ENCODE measurements at regions not wholly inside any gene's neighbourhood (a gene's known extent, or its start where the extent isn't known, plus 50 kb on each side); places are given as distances from the start of the nearest gene placed in this dataset.
"Not testable (repeated sequence)": the region's sequence is repeated elsewhere in the genome, so short reads cannot be mapped to it uniquely, and the experiment has no call there.

DNA sequence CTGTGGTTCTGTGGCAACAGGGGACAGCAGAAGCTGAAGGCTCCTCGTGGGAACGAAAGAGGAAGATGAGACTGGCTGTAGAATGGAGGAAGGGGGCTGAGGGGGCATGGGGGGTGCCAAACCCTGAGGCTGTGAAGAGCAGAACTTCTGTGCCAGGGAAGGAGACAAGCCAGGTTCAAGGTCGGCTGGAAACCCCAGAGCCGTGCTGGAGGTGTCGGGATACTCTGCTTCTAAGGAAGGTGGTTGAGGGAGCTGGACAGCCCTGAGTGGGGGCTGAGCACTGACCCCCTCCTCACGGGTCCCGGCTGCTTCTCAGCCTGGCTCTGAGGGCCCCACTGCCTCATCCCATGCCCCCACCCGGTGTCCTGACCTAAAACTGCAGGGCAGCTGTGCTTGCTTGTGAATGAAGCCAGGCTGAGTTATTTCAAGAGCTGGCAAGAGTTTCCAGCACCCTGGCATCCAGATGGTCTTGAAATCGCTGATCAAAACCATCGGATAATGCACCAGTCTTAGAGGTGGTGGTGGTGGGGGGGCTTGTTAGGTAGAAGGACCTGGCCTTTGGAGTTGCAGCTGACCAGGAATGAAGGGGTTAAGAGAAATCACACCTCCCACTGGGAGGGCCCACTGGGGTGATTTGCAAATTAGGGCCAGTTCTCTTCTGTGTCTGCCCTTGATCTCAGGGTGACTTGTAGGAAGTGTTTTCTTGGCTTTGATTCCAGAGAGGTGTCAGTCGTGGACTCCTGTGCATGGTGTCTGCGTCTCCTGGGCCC, 218.9 kb upstream of the C1orf174 start:
- DNase-seq (ENCODE audit: low spot score), result no peak

DNA sequence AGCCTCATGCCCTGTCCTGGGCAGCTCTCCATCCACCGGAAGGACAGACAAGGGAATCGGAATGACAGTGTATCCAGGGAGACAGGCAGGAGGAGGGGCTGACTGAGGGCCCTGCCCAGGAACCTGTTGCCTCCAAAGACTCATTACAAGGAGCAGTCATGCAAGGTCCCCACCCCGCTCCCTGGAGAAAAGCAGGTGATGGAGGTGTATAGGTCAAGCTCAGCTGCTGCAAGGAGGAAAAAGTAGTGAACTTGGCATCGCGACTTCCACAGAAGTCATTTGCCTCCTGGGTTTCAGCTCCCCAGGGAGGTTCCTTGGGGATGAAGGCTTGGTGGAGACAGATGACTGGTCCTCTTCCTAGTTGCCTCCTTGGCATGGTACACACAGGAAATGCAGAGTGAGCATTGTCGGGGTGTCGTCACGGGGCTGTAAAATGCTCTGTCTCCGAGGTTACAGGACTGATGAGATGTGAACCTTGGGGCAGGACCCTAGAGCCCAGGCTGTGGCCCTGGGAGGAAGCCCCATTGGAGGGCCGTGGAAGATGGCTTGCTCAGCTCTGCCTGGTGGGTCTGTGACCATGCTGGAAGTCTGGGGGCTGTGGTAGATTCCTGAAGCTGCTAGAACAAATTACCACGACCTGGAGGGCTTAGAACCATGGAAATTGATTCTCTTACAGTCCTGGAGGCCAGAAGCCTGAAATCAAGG, 219.6 kb upstream of the C1orf174 start:
- no peak for DNase-seq (ENCODE audit: low spot score)

DNA sequence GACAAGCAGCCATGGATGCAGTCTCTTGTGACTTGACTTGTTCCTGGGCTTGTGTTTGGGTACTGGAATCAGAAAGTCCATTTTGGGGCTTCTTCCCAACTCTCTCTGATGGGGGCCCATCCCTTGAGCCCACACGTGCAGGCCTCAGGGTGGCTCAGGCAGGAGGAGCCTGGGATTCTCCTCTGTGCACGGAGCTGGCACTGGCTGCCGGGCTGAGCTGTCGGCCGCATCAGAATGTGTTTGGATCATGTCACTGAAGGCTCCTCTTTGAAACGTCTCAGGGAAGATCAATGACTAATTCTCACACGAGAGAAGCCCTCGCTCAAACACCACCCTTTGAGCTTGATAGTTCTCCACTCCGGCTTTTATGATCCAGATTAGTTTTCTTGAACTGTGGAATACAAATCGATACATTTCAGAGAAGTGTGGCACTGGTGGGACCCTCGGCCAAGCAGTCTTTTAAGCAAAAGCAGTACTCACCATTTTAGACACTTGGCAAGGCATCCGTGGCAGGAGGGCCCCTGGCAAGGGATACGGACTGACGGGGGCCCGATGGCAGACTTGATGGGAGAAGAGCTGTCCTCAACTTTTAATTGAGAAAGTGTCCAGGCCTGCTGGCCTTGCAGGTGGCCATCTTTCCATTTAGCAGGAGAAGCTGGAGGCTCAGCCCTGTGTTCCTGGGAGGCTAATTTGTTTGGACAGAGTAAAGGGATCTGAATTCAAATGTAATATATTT, 220.7 kb upstream of the C1orf174 start:
- no peak for DNase-seq (ENCODE audit: low spot score)

DNA sequence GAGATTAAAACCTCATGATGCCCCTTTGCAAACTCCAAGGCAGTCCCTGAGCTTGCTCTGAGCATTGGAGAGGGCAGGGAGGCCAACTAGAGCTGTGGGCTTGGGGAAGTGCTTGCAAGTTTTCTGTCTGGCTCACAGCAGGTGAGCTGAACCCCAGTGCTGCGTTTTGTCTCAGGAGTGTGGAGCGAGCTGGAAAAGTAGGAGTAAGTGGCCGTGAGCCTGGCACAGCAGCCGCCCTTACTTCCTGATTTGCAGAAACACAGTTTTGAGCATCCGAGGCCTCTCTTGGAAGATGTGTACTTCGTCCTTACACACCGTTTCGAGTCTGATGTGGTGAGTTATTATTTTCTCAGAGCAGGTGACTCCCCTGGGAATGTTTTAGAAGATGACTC, 221.2 kb upstream of the C1orf174 start:
- no peak for DNase-seq (ENCODE audit: low spot score)

DNA sequence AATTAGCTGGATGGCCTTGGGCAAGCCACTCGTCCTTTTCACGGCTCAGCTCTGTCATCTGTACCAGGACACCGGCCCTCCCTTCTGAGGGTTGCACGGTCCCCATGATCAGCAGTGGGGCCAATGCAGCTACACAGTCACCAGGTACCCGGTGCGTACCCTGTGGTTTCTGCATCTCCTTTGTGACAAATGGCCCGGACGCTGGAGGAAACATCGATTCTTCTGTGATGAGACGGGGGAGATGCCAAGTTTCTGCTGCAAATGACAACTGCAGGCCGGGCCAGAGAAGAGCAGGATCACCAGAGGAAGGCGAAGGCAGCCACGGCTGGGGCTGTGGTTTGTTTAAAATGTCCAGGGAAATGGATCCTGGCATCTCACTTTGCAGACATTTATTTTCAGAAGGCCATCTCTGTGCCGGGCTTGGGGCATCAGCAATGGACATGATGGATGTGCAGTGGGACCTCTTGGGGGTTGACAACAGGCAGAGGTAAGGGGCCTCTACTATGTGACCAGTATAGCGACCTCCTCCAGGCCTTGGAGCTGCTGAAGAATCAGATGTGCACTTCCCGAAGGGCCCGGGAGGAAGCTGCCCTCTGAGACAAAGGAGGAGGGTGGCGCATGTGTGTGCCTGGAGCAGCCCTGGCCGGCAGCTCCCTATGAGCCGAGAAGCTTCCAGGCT, 221.9 kb upstream of the C1orf174 start:
- DNase-seq (ENCODE audit: low spot score), result no peak

DNA sequence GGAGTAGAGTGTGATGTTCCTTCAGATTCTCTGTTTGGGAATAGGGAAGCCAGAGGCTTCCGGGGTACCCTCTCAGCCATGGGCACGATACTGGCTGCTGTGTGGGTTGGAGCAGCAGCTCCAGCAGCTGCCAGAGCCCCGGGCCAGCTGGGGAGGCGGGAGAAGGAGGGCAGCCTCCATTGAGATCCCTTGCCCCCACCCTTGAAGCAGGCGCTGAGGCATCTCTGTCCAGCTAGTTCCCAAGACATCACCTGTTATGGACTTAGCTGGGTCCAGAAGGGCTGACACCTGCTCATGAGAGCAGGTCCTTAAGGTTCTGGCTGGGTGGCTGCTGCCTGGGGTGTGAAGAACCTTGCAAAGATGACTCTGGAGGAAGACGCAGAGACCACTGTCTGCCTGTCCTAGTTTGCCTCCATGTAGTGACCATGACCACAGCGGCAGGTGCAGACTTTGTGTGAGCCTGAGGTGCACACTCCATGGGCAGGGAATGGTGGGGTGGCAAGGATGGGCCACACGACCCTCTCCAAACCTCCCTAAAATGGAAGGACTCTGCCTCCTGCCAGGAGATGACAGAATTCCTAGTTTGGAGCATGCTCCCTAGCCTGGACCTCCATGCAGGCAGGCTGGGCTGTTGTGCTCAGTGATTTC, 222.6 kb upstream of the C1orf174 start:
- no peak for DNase-seq (ENCODE audit: low spot score)

DNA sequence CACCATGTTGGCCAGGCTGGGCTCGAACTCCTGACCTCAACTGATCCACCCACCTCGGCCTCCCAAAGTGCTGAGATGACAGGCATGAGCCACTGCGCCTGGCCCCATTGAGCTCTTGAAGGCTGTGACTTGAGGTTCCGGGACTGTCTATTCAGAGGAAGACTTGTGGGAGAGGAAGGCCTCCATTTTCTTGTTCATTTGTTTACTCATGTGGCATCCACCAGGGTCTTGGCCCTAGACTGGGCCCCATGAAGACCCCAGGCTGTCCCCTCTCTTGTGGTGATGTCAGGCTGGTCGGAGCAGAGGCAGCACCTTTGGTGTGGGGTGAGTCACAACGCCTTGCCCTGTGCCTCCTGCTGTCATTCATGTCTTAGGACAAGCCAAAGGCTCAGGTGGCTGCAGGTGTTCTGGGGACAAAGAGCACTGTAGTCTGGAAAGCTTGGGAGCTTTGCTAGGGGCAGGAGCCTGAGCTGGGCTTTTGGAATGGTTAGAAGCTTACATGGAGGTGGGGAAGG, 224.6 kb upstream of the C1orf174 start:
- DNase-seq (ENCODE audit: low spot score), result no peak

DNA sequence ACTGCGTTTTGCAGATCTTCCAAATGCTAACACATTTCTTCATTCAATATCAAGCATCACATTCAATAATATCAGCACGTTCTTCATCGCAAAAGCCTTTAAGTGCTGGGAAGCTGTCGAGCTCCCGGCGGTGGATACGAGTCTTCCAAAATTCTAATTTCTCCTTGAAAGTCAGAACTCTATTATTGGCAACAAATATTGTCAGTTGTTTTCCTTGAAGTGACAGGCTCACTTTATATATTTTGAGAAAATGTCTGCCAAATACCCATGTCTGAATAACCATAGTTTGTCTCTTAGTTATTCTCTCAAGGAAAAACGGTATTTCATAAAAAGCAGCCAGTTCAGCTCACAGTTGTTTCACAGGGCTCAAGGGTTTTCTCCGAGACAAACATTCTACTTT, 226.2 kb upstream of the C1orf174 start:
- DNase-seq (ENCODE audit: low spot score), result no peak

DNA sequence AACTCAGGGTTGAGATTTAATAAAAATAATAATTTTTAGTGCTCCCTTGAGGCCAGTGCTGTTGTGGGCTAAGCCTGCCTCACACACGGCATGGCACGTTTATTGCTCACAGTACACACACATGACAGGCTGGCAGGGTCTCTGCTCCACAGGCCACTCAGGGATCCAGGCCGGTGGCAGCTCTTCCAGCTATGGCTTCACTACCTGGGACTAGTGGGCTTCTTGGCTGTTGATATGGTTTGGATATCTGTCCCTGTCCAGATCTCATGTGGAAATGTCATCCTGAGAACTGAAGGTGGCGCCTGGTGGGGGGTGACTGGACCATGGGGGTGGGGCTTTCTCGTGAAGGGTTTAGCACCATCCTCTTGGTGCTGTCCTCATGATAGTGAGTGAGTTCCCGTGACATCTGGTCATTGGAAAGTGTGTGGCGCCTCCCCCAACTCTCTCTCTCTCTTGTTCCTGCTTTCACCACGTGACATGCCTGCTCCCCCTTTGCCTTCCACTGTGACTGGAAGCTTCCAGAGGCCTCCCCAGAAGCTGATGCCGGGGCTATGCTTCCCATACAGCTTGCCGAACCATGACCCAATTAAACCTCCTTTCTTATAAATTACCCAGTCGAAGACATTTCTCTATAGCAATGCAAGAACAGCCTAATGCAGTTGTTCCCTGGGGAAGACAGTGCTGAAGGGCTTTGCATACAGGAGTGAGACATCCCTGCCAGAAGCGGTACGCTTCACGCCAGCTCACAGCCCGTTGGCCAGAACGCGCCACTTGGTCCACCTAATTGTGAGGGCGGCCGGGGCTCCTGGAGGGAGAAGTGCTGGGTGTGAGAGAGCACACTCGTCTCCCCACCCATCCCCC, 226.9 kb upstream of the C1orf174 start:
- DNase-seq (ENCODE audit: low spot score), result no peak

DNA sequence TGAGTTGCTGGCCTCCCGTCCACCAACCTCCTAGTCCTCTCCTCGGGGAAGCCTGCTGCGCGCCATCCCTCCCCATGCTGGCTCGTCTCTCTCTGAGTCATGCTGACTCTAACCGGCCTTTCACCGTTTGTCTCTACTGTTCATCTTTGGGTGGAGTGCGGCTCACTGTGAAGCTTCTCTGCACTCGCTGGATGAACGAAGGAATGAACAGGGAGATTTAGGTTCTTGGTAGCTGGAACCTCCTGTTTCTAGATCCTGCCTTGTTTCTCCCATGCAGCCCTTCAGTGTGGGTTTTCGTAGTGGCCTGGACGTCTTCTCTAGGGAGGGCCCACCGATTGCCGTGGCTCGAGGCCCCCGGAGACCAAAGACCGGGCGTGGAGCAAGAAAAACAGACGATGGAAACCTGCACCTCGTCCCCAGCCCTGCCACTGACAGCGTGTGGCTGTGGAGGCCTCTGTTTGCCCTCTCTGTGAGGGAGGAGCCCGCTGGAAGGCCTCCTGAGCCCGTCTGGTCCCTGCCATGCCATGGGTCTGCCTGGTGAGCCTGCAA, 227.6 kb upstream of the C1orf174 start:
- DNase-seq (ENCODE audit: low spot score), result no peak

DNA sequence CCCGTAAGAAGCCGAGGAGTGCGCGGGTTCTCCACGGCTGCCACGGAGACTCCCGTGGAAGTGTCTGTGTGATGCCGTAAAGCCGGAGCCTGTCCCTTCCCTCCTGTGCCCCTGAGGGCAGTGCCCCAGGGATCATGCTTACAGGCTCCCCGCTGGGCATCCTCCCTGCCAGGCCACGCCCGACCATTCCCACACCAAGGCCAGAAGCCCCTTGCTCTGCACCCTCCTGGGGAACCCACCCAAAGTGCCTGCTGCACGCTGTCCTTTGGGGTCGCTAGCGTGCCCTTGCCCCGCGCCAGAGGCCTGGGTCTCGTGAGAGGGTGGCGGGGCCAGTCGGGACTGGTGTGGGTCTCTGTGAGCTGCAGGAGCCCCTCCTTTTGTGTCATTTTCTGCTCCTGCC, 228.5 kb upstream of the C1orf174 start:
- no peak for DNase-seq (ENCODE audit: low spot score)

DNA sequence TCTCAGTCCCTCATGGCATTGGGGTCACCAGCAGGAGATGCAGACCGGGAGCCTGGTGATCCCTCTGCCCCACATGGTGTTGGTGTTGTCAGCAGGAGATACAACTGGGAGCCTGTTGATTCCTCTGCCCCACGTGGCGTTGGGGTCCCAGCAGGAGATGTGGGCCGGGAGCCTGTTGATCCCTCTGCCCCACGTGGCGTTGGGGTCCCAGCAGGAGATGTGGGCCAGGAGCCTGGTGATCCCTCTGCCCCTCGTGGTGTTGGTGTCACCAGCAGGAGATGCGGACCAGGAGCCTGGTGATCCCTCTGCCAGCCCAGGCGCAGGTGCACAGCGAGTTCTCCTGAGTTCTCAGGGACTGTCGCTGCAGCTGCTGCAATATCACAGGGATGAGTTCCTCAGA, 229.6 kb upstream of the C1orf174 start:
- no peak for DNase-seq (ENCODE audit: low spot score)

DNA sequence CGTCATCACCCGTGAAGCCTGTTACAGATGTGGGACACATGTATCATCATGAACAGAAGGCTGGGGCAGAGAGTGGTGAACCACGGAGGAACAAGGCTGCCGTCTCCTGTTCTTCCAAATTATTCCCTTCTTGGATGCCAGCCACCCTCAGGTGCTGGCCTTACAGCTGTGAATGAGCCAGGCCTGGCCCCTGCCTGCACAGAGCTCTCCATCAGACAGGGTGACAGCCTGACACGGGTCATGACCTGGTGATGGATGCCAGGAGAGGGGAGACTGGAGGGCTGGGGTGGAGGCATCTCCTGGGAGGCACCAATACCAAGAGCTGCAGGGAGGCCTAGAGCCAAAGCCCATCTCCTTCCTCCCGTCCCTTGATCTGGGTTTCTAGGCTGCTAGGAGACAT, 230.0 kb upstream of the C1orf174 start:
- no peak for DNase-seq (ENCODE audit: low spot score)

DNA sequence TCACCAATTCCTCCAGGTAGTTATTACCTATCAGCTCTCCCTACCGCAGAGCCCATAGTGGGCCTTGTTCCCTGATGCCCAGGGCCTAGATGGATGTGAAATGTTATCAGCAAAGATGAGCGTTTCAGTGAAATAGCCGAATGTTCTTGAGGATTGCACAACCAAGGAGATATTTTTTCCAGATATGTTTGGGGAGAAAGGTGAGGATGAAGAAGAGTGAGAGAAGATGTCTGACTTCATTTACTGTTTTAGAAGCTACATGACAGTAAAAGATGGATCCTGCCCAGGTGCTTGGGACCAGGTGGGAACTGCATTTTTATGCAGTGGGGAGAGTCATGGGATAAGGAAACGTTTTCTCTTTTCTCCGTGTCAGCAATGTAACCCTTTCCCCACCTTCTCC, 231.7 kb upstream of the C1orf174 start:
- DNase-seq (ENCODE audit: low spot score), result no peak

DNA sequence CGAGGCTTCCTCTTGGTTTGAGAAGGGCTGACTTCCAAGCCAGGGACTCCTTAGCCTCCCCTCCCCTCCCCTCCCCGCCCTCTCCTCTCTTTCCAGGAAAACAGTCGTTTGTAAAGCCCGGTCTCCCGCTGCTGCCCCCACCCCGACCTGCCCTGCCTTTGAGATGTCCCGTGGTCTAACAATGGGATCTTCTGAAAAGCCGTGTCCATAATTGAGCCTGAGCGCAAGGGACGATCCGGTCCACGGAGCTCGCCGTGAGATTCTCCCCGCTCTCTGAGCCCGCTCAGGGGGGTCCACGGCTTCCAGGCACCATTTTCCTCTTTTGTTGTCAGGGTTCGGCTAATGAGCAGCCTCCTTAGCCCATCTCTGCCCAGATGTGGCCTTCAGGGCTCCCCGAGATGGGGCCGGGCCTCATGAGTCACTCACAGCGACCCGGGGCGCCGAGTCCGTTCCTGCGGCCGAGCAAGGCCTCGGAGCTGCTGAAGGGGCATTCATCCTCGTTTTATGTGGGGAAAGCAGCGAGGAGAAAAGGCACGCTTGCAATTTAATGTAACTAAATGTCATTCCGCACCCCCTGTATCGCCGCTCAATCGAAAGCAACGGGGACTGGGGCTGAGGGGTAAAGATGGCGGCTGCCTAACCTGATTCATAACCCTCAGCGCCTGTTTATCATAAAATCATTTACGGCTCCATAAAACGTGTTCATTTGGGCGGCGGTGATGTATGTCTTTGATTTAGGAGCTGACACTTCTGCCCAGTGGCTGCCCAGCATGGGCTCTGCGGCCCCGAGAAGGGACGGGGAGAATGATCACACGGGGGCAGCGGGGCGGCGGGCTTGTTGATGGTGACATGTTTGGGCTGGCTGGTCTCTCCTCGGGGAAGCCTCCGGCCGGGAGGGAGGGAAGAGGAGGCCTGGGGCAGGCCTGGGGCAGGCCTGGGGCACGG, 232.6 kb upstream of the C1orf174 start:
- DNase-seq (ENCODE audit: low spot score), result no peak

DNA sequence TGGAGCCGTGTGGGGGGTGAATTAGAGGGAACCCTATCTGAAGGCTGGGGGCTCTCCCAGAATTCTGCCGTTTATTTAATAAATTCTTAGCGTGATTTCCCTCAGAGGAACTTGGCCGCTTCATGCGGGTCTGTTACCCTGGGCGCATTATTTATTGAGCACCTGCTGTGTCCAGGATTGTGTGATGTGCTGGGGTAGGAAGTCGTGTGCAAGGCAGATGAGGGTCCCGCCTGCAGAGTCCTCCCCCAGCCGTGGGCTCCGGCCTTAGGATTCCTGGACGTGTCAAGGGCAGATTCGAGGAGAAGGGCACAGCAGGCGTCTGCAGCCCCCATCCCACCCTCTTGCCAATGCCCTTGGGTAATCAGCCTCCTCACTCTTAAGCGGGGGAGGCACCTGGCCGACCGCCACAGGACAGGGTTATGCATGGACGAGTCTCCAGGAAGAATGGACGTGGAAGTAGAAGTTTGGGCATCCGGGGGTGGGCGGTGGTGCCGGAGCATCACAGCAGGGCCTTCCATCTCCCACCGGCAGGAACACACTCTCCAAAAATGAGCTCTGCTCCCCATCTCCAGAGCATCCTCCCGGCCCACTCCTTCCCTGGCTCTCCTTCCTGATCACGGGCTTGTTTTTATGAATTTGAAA, 233.3 kb upstream of the C1orf174 start:
- no peak for DNase-seq (ENCODE audit: low spot score)

DNA sequence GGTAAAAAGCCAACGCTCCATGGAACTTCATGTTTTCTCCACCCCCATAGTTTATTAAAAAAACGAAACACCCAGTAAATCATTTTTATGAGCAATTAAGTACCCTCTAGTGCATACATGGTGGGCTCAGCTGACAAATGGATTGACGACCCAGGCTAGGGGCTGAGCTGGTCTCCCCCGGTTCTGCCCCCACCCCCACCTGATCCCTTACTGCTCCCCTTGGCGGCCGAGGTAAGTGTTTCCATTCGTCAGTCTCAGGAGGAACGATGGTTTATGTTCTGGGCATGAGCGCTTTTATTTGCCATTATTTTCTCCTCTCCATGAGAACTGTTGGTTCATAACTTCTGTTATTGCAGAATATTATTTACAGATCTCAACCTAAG, 233.9 kb upstream of the C1orf174 start:
- no peak for DNase-seq (ENCODE audit: low spot score)

DNA sequence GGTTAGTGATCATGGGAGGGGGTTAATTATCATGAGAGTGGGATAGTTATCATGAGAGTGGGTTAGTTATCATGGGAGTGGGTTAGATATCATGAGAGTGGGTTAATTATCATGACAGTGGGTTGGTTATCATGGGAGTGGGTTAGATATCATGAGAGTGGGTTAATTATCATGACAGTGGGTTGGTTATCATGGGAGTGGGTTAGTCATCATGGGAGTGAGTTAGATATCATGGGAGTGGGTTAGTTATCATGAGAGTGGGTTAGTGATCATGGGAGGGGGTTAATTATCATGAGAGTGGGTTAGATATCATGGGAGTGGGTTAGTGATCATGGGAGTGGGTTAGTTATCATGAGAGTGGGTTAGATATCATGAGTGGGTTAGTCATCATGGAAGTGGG, 235.8 kb upstream of the C1orf174 start:
- DNase-seq (ENCODE audit: low spot score), result not testable (repeated sequence)
